Right lobe of liver (tissue), 4 donors: ENCODE measurements at regions not wholly inside any gene's neighbourhood (a gene's known extent, or its start where the extent isn't known, plus 50 kb on each side); places are given as distances from the start of the nearest gene placed in this dataset.

Source experiments
- POLR2A ChIP-seq: fragments of 450-650 bp; IDR thresholded peaks from one replicate; pipeline ENCODE4 v1.6.1; 2017; ENCODE audit warnings: antibody characterized with exemption, mild to moderate bottlenecking
- TF ChIP-seq, protein P1 (sequence below), 4 donors: fragments of 200-600 bp in 3 of 4; fragments of 450-650 bp in 1 of 4; IDR thresholded peaks; one replicate each; pipeline versions ENCODE4 v1.5.1 to v1.8.0; 2016 to 2022; ENCODE audit warnings: antibody characterized with exemption in 4 of 4, mild to moderate bottlenecking in 2 of 4
- donor health status: DM: no; HTN: no; CAD: no.
- donor health status: DM: no; HTN: no; CAD: no.
- donor health status: DM: no; HTN: yes; CAD: no.

DNA sequence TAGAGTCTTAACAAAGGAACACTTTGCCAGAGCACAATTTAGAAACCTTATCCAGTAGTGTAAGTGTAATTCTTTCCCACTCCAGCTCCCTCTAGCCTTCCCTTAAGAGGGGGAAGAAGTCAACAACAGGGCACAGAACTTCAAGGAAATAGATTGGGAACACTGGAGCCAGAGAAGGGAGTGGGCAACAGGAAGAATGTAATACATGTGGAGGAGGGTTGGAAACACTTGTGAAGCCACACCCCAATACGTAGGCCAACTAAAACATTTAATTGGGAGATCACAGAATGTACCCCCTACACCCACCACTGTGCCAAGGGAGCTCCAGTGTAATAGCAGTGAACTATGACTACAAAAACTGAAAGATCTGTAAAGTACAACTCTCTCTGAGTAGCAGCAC, 735.7 kb upstream of the HS3ST5 start:
- TF ChIP-seq, protein P1, sequence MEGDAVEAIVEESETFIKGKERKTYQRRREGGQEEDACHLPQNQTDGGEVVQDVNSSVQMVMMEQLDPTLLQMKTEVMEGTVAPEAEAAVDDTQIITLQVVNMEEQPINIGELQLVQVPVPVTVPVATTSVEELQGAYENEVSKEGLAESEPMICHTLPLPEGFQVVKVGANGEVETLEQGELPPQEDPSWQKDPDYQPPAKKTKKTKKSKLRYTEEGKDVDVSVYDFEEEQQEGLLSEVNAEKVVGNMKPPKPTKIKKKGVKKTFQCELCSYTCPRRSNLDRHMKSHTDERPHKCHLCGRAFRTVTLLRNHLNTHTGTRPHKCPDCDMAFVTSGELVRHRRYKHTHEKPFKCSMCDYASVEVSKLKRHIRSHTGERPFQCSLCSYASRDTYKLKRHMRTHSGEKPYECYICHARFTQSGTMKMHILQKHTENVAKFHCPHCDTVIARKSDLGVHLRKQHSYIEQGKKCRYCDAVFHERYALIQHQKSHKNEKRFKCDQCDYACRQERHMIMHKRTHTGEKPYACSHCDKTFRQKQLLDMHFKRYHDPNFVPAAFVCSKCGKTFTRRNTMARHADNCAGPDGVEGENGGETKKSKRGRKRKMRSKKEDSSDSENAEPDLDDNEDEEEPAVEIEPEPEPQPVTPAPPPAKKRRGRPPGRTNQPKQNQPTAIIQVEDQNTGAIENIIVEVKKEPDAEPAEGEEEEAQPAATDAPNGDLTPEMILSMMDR (IDR thresholded peaks at IDR 0.05), result no peak
- TF ChIP-seq POLR2A, result no peak
